K562 (cell line): ENCODE measurements at regions not wholly inside any gene's neighbourhood (a gene's known extent, or its start where the extent isn't known, plus 50 kb on each side); places are given as distances from the start of the nearest gene placed in this dataset.

Experiments used
- ATAC-seq: fragments of 200-7000 bp; cut with Tn5 transposase; 3 replicates; pipeline ENCODE4 v1.9.1; 2020; ENCODE audit warnings: moderate library complexity
- BruUV-seq: library from RNA; stranded (reverse); fragments of 400-500 nt; replicated peaks from 2 replicates; lab custom pipeline; 2021; lab: Mats Ljungman, UMichigan
- CTCF ChIA-PET: fragments of 300-600 bp; formaldehyde crosslinking; extraction: SDS; loops from one replicate; lab custom pipeline; 2021; ENCODE audit warnings: low intra/inter-chr PET ratio; lab: Yijun Ruan, JAX
- POLR2A ChIA-PET: fragments of 300-600, 350-650 bp; sonication (Branson Sonifier 250); formaldehyde crosslinking; extraction: SDS; loops from one replicate; lab custom pipeline; 2021; ENCODE audit warnings: antibody characterized with exemption, inconsistent platforms; lab: Yijun Ruan, JAX
- DNase-seq, 4 experiments: peaks; one replicate each; pipeline versions ENCODE4 v3.0.0 to v3.0.0-alpha.2; 2011 to 2018; ENCODE audit warnings: low spot score in 3 of 4, mixed read lengths in 3 of 4; ENCODE audit errors: extremely low read depth in 1 of 4
- FAIRE-seq: peaks from 2 replicates; lab custom pipeline; 2011; peaks lifted over from hg19 to GRCh38; lab: Jason Lieb, UNC
- H2AFZ ChIP-seq: 2 replicates; pipeline ENCODE4 v1.6.0; 2011; ENCODE audit warnings: low read depth, low read length, control low read depth, inconsistent platforms
- H3K27ac ChIP-seq: fragments of 200-600 bp; 3 replicates; pipeline ENCODE4 v1.8.0; 2011; ENCODE audit warnings: low read depth, mild to moderate bottlenecking, control low read depth, inconsistent platforms, low read length, moderate library complexity, mixed read lengths; ENCODE audit errors: extremely low read depth
- H3K27me3 ChIP-seq, 2 experiments: fragments of 300-600 bp in 1 of 2; 2 replicates in 1 of 2; 3 replicates in 1 of 2; pipeline versions ENCODE4 v1.6.0 to v1.8.0; 2011; ENCODE audit warnings: inconsistent platforms in 2 of 2, low read length in 2 of 2, mild to moderate bottlenecking in 1 of 2, mixed read lengths in 1 of 2, moderate library complexity in 1 of 2; ENCODE audit not compliant: control insufficient read depth in 2 of 2, insufficient read depth in 2 of 2
- H3K36me3 ChIP-seq: fragments of 300-600 bp; 3 replicates; pipeline ENCODE4 v1.8.0; 2011; ENCODE audit warnings: mild to moderate bottlenecking, low read length, inconsistent platforms; ENCODE audit not compliant: control insufficient read depth, insufficient read depth
- H3K4me1 ChIP-seq, 2 experiments: fragments of 200-600 bp in 1 of 2; replicated peaks in 1 of 2; 2 replicates in 1 of 2; 3 replicates in 1 of 2; pipeline versions ENCODE4 v1.5.1 to v1.8.0; 2011; ENCODE audit warnings: inconsistent platforms in 2 of 2, low read length in 2 of 2, mild to moderate bottlenecking in 1 of 2, mixed read lengths in 1 of 2, moderate library complexity in 1 of 2; ENCODE audit not compliant: control insufficient read depth in 2 of 2, insufficient read depth in 2 of 2
- H3K4me2 ChIP-seq: 2 replicates; pipeline ENCODE4 v1.6.1; 2011; ENCODE audit warnings: low read length, control low read depth, inconsistent platforms, mixed read lengths; ENCODE audit not compliant: insufficient read depth
- H3K4me3 ChIP-seq: fragments of 200-600 bp; sonication (generic), shearing (Covaris generic); 2 replicates; pipeline ENCODE4 v1.5.1; 2016; ENCODE audit warnings: control low read depth, inconsistent platforms
- H3K79me2 ChIP-seq: fragments of 200-600 bp; 3 replicates; pipeline ENCODE4 v1.8.0; 2011; ENCODE audit warnings: low read length, inconsistent platforms; ENCODE audit not compliant: control insufficient read depth, insufficient read depth
- H3K9ac ChIP-seq, 2 experiments: 2 replicates each; pipeline versions ENCODE4 v1.6.0 to v1.6.1; 2011; ENCODE audit warnings: low read depth in 2 of 2, low read length in 2 of 2, control low read depth in 1 of 2, inconsistent platforms in 1 of 2, mild to moderate bottlenecking in 1 of 2, mixed read lengths in 1 of 2; ENCODE audit not compliant: insufficient read depth in 1 of 2
- H3K9me1 ChIP-seq: one replicate; pipeline ENCODE4 v1.6.0; 2011; ENCODE audit warnings: inconsistent platforms, mild to moderate bottlenecking, low read length, moderate library complexity; ENCODE audit not compliant: control insufficient read depth, insufficient read depth
- H3K9me3 ChIP-seq: replicated peaks from 2 replicates; pipeline ENCODE4 v1.5.1; 2011; ENCODE audit warnings: low read depth, low read length, inconsistent platforms; ENCODE audit not compliant: control insufficient read depth, insufficient read depth
- H4K20me1 ChIP-seq: replicated peaks from 2 replicates; pipeline ENCODE4 v1.6.1; 2011; ENCODE audit warnings: low read length, inconsistent platforms, mixed read lengths; ENCODE audit not compliant: control insufficient read depth, insufficient read depth
- CEBPZ ChIP-seq: fragments of 150-350 bp; IDR thresholded peaks from 2 replicates; pipeline ENCODE4 v1.6.1; 2014; ENCODE audit warnings: low read depth, mild to moderate bottlenecking, low read length, borderline replicate concordance
- EWSR1 ChIP-seq: fragments of 450-650 bp; IDR thresholded peaks from 2 replicates; pipeline ENCODE4 v1.6.1; 2018; ENCODE audit warnings: borderline replicate concordance, mild to moderate bottlenecking, low read depth, moderate library complexity; ENCODE audit not compliant: partially characterized antibody
- HNRNPK ChIP-seq: fragments of 200-400 bp; formaldehyde crosslinking; IDR thresholded peaks from one replicate; pipeline ENCODE4 v1.6.1; 2018; ENCODE audit warnings: mild to moderate bottlenecking, low read depth, low read length; ENCODE audit not compliant: poor library complexity, severe bottlenecking
- KLF1 ChIP-seq: fragments of 450-650 bp; IDR thresholded peaks from 2 replicates; pipeline ENCODE4 v1.6.1; 2016; ENCODE audit warnings: missing genetic modification characterization, missing compliant biosample characterization
- NFXL1 ChIP-seq: fragments of 450-650 bp; formaldehyde crosslinking; IDR thresholded peaks from 2 replicates; pipeline ENCODE4 v1.4.0; 2021; ENCODE audit warnings: mild to moderate bottlenecking
- PPARD ChIP-seq: fragments of 250-450 bp; sonication (Bioruptor Pico); IDR thresholded peaks from 2 replicates; pipeline ENCODE4 v1.8.0; 2022; ENCODE audit warnings: inconsistent platforms, mild to moderate bottlenecking, moderate library complexity
- SAFB2 ChIP-seq: fragments of 200-400 bp; formaldehyde crosslinking; IDR thresholded peaks from 2 replicates; pipeline ENCODE4 v1.6.1; 2018; ENCODE audit warnings: borderline replicate concordance, low read length, low read depth, moderate library complexity; ENCODE audit not compliant: severe bottlenecking
- SAP30 ChIP-seq: fragments of 200-600 bp; sonication (generic); IDR thresholded peaks from 2 replicates; pipeline ENCODE4 v1.6.1; 2012; ENCODE audit warnings: borderline replicate concordance, low read depth, mild to moderate bottlenecking, moderate library complexity, low read length, control low read depth, inconsistent platforms; ENCODE audit not compliant: insufficient read depth, poor library complexity, severe bottlenecking
- TAF15 ChIP-seq: fragments of 200-400 bp; formaldehyde crosslinking; IDR thresholded peaks from 2 replicates; pipeline ENCODE4 v1.6.1; 2017; ENCODE audit warnings: mild to moderate bottlenecking, low read depth, low read length, moderate library complexity
- TBL1XR1 ChIP-seq, 2 experiments: IDR thresholded peaks; 2 replicates each; pipeline ENCODE4 v1.6.1; 2012; ENCODE audit warnings: improper control_type of control experiment in 2 of 2, low read length in 2 of 2, mild to moderate bottlenecking in 1 of 2
- TOE1 ChIP-seq, 2 experiments: fragments of 450-650 bp in 1 of 2; sonication (generic) in 1 of 2; formaldehyde crosslinking in 1 of 2; IDR thresholded peaks; 2 replicates each; pipeline versions ENCODE4 v1.7.1 to v1.8.0; 2016 to 2022; ENCODE audit warnings: borderline replicate concordance in 2 of 2, mild to moderate bottlenecking in 2 of 2, antibody characterized with exemption in 1 of 2, inconsistent platforms in 1 of 2, low read depth in 1 of 2, missing genetic modification reagents in 1 of 2, moderate library complexity in 1 of 2
- XRCC3 ChIP-seq: fragments of 450-650 bp; IDR thresholded peaks from 2 replicates; pipeline ENCODE4 v1.6.1; 2017; ENCODE audit warnings: mild to moderate bottlenecking, moderate library complexity
- ZNF444 ChIP-seq: fragments of 250-450 bp; sonication (Bioruptor Pico); IDR thresholded peaks from 2 replicates; pipeline ENCODE4 v1.4.0; 2020; ENCODE audit warnings: mild to moderate bottlenecking, moderate library complexity
- ZNF655 ChIP-seq: fragments of 250-450 bp; sonication (Bioruptor Pico); IDR thresholded peaks from 2 replicates; pipeline ENCODE4 v1.5.0; 2021
- WGBS: fragments of 100-300 bp; shearing (Covaris generic); methylation state at CpG from one replicate; pipeline ENCODE4 v1.1.6; 2016; ENCODE audit warnings: low coverage, mixed read lengths; ENCODE audit not compliant: insufficient coverage; ENCODE audit errors: missing lambda C conversion rate; 5-methylcytosine and 5-hydroxymethylcytosine counted together
- in situ Hi-C: fragments of 300-500 bp; cut with MboI; formaldehyde crosslinking; loops from 4 replicates; pipeline ENCODE4 v1.15.0; 2018; ENCODE audit warnings: inconsistent platforms, mixed read lengths
- intact Hi-C: fragments of 100-400 bp; cut with micrococcal nuclease; formaldehyde crosslinking; loops from 2 replicates; pipeline ENCODE4 v1.14.2; 2022
- TF ChIP-seq, protein P1 (sequence below): fragments of 450-650 bp; formaldehyde crosslinking; IDR thresholded peaks from 2 replicates; pipeline ENCODE4 v1.4.0; 2022; ENCODE audit warnings: missing genetic modification characterization

GRCh38 chr1:73930293-73930692 lies 267.7 kb downstream of the LRRIQ3 start:
- ChIA-PET CTCF (no interaction called here), POLR2A (no interaction called here)
- Histone ChIP-seq H3K4me3 (no peak overlapping the region), H3K79me2 (no peaks in the 10 kb centered on the region), H3K27ac (no peak overlapping the region), H3K27me3 (no peaks in the 10 kb centered on the region), H2AFZ (no peak overlapping the region), H3K9me3 (no peaks in the 10 kb centered on the region), H3K4me2 (no peak overlapping the region), H4K20me1 (no peaks in the 10 kb centered on the region), H3K36me3 (no peaks in the 10 kb centered on the region), H3K9me1 (no peaks in the 10 kb centered on the region), H3K9ac (no peak overlapping the region), H3K4me1 (no peaks in the 10 kb centered on the region)
- ATAC-seq, result no peak
- in situ Hi-C loops, result no loop called here
- no peak for FAIRE-seq
- intact Hi-C loops, result no loop called here
- TF ChIP-seq PPARD (CRISPR knock-in tag), result no peak
- no peak for TF ChIP-seq TAF15
- no peak for TF ChIP-seq HNRNPK
- no peak for TF ChIP-seq KLF1 (tag)
- no peak for TF ChIP-seq SAP30
- TF ChIP-seq TOE1 (IDR thresholded peaks at IDR 0.05; ENCODE audit: borderline replicate concordance), result no peak
- TF ChIP-seq TOE1 (CRISPR knock-in tag; IDR thresholded peaks at IDR 0.05; ENCODE audit: borderline replicate concordance, low read depth), result no peak
- TF ChIP-seq XRCC3, result no peak
- no peak for TF ChIP-seq CEBPZ
- TF ChIP-seq ZNF655 (CRISPR knock-in tag), result no peak
- TF ChIP-seq EWSR1, result no peak
- TF ChIP-seq, protein P1, sequence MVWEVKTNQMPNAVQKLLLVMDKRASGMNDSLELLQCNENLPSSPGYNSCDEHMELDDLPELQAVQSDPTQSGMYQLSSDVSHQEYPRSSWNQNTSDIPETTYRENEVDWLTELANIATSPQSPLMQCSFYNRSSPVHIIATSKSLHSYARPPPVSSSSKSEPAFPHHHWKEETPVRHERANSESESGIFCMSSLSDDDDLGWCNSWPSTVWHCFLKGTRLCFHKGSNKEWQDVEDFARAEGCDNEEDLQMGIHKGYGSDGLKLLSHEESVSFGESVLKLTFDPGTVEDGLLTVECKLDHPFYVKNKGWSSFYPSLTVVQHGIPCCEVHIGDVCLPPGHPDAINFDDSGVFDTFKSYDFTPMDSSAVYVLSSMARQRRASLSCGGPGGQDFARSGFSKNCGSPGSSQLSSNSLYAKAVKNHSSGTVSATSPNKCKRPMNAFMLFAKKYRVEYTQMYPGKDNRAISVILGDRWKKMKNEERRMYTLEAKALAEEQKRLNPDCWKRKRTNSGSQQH (CRISPR knock-in tag), result no peak
- no peak for TF ChIP-seq SAFB2
- TF ChIP-seq TBL1XR1 (IDR thresholded peaks at IDR 0.05; ENCODE audit: low read length in 2 of 2), result no peak
- no peak for TF ChIP-seq ZNF444 (CRISPR knock-in tag)
- no peak for TF ChIP-seq NFXL1 (CRISPR knock-in tag)
- DNase-seq, result no peak
- BruUV-seq, result no TSS peak
- WGBS, result 8% methylated on average over 1 of the region's 1 CpG
